Umbilical cord (tissue), 1 donor: ENCODE measurements at regions not wholly inside any gene's neighbourhood (a gene's known extent, or its start where the extent isn't known, plus 50 kb on each side); places are given as distances from the start of the nearest gene placed in this dataset.

Source experiments
- DNase-seq: peaks from one replicate; pipeline ENCODE4 v3.0.0-alpha.2; 2015; ENCODE audit warnings: low spot score

- DNase-seq = no peak
These were observed 665.5 kb downstream of the DCDC2C start for GRCh38 chr2:4368907-4369306.

- DNase-seq = no peak
These were observed 666.5 kb downstream of the DCDC2C start for GRCh38 chr2:4369826-4370419.

DNA sequence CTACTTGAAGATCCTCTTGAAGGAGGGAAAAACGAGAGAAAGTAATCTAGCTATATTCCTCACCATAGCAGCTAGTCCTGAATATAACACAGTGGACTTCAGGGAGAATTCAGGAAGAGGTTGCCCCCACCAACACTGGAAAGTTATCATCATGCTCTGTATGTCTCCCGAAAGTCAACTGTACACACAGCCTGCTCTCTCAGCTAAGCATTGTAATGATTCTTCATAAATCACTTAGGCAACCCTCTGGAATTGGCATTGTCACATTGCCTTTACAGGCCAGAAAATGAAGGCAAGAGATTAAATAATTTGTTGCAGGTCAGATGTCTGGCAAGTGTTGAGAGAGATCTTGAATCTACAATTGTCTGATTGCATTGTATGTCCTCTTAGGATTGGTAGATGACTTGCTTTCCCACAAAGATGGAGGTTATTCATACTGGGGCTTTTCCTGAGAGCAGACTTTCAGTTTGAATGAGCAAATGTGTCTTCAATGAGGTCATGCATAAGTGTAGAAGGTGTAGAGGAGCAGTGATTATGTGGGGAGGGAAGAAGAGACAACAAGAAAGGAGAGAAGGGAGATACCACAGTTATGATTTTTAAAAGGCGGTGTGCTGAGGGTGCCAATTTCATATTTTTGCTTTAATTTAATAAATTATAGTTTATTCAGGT is 667.2 kb downstream of the DCDC2C start:
- DNase-seq = no peak

- no peak for DNase-seq
These were observed 677.7 kb downstream of the DCDC2C start for GRCh38 chr2:4381049-4381448.

- no peak for DNase-seq
These were observed 678.4 kb downstream of the DCDC2C start for GRCh38 chr2:4381773-4382172.

DNA sequence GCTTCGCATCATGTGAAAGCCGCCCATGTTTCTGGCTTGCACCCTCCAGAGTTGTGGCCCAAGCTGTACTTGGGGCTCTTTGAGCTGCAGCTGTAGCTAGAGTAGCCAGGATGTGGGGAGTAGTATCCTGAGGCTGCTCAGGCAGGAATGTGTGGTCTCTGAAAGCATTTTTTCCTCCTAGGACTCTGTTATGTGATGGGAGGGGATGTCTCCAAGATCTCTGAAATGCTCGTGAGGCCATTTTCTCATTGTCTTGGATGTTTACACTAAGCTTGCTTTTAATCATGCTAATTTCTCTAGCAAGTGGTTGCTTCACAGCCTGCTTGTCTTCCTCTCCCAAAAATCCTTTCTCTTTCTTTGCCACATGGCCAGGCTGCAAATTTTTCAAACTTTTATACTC is 687.6 kb downstream of the DCDC2C start:
- no peak for DNase-seq

GRCh38 chr2:4404363-4404762 is 701.0 kb downstream of the DCDC2C start:
- DNase-seq = no peak

DNA sequence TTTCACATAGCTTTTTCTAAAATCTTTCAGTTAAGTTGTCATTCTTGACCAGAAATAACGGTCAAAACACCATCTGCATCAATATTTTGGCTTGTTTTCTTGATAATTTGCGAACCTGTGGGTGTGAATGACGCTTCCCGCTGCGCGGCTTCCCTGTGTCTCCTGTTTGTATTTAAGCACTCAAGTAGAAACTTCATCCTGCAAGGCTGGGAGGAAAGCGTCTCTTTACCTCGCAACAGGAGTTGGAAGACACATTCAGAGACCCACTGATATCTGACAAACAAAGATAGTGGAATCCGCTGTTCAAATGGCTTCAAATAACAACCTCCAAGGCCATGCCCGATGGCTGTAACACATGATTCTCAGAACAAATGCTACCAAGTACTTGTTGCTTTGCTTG is 704.9 kb downstream of the DCDC2C start:
- no peak for DNase-seq

DNA sequence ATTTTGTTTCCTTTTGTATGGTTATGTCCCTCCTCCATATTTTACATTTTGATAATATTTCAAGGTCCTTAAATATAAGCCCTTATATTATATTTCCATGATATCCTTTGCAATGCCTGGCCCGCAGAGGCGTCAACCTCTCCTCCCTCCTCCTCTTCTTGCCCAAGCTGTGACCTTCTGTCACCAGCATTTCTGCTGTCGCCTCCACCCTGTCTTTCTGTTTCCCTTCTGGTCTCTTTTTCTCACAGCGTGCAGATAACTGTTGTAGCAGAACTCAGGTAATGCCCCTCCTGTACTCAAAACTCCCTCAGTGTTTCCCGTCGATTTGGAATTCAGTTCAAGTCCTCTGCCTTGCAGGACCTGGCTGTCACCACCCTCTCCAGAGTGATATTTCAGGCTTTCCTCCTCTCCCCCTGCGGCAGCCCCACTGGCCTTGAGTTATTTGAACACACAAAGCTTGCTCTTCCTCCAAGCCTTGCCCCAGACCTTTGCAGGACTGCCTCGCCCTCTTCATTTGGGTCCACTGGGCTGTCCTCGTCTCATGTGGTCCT is 709.3 kb downstream of the DCDC2C start:
- DNase-seq = no peak

DNA sequence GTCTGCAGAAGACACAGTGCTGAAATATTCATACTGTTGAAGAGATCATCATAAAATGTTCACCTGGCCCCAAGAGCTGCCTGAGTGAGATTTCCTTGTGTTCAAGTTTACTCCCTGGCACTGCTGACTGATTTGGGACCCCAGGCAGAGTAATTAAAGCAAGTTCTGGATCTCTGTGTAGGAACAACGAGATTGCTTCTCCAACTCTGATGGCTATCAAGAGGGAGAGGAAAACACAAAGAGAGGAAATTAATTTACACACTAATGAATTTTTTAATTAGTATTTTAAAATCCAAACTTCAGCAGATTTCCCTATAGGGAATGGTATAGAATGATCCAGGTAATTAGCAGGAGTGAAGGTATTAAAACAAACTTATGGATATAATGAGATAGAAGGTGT is 711.8 kb downstream of the DCDC2C start:
- DNase-seq = no peak

GRCh38 chr2:4415810-4416413 is 712.5 kb downstream of the DCDC2C start:
- no peak for DNase-seq

- DNase-seq = no peak
These were observed 713.1 kb downstream of the DCDC2C start for GRCh38 chr2:4416431-4416830.

GRCh38 chr2:4417771-4418170 is 714.4 kb downstream of the DCDC2C start:
- no peak for DNase-seq

DNA sequence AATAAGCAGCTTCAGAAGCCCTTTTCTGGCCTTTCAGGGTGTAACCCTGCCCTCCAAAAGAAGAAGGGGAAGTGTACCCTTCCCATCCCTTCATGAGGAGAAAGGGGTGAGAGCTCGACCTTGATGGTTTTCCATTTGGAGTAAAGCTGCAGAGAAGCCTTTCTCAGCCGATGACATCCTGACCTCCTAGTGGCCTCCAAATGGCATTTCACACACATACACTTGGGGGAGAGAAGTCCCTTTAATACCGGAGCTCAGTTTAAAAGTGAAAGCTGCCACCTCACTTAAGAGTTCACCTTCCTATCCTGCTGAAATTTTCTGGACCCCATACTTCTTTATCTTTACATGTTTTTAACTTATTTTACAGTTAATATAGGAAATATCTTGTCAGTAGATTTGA is 716.7 kb downstream of the DCDC2C start:
- DNase-seq = no peak

DNA sequence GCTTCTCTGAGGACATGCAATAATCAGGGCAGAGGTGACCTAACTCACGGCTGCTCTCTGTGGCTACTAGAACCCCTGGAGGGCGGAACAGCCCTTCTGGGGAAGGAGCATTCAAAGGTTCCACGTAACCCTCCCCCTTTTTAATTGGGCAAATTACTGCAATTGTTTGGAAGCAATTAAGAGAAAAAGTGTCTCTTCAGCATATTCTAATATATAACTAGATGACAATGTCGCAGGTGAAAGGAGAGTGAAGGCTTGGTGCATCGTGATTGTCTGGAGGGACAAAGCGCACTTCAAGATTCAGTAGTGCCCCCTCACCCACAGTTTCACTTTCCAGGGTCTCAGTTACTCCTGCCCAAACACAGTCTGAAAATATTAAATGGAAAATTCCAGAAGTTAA is 720.8 kb downstream of the DCDC2C start:
- DNase-seq = no peak

DNA sequence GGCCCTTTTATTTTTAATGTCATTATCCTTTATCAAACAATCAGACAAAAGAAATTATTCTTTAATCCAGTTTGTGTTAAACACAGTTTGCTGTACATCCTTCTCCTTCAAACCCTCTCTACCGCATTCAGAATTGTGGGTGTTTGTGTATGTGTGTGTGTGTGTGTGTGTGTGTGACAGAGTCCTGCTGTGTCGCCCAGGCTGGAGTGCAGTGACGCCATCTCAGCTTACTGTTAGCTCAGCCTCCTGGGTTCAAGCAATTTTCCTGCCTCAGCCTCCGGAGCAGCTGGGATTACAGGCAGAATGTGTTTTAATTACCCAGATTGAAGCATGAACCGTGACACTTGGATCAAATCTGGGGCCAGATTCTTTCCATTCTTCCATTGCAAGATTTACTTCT is 723.7 kb downstream of the DCDC2C start:
- DNase-seq = no peak

DNA sequence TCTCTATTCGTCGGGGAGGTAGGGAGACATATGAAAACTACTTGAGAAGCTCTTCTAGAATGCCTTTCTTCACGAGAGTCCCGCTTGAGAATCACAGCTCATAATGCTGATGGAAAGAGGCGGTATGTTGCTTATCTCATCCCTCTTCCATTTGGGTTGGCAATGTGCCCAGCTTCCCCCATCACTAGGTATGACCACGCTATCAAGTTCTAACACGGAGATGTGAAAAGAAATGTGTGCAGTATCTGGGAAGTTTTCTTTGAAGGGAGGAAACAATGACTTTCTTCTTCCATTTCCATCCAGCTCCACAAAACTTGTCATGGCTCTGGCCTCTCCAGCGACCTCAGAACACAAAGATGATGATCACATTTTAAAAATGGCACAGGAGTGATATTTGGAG is 742.4 kb downstream of the DCDC2C start:
- DNase-seq = peak; percentile 37

GRCh38 chr2:4454907-4455306 is 751.5 kb downstream of the DCDC2C start:
- DNase-seq = no peak

- no peak for DNase-seq
These were observed 752.2 kb downstream of the DCDC2C start for GRCh38 chr2:4455486-4456155.

DNA sequence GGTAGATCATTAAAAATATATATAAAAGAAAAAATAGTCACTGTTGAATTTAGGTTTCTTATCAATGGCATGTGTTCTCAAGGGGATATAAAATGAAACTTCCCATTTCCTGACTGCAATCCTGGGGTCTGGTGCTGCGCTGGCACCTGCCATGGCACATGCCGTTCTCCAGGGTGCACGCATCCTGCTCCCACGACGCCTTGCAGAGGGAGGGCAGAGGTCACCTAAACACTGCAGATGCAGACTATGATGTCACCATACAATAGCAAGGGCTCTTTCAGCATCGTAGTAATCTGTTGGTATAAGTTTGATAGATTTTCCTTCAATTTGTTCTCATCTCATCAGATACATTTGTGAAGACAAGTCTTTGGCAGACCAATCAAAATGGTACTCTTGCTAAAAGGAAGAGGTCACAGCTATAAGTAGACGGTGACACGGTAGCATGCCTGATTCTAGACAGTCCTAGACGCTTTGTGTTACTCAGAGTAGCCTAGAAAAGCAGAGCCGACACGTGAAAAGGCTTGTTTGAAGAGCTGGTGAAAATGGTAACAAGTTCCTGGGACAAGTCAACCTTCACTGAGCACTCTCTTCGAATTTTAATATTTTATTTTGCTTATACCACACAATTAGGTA is 761.4 kb downstream of the DCDC2C start:
- DNase-seq = no peak

- no peak for DNase-seq
These were observed 762.3 kb downstream of the DCDC2C start for GRCh38 chr2:4465671-4466070.

DNA sequence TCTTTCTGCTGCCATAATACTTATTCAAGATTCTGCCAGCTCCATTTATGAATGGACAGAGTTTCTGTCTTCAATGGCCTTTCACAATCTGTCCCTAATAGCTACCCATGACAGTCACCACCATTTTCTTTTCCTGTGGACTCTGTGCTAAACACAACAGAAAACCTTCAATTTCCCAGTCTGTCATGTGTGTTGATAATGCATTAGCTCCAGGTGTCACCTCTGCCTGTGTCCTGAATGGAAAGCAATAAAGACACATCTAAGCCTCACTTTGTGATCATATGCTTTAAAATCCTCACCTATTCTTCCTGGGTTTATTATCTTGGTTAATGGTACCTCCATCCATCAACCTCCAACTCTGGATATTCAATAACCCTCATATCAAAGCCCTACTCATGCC is 772.2 kb downstream of the DCDC2C start:
- DNase-seq = no peak
